Neural cell (in vitro differentiated cells): ENCODE measurements at regions not wholly inside any gene's neighbourhood (a gene's known extent, or its start where the extent isn't known, plus 50 kb on each side); places are given as distances from the start of the nearest gene placed in this dataset.
A peak's percentile ranks its signal among the peaks of the same experiment; 100 is the strongest.
"Not testable (repeated sequence)": the region's sequence is repeated elsewhere in the genome, so short reads cannot be mapped to it uniquely, and the experiment has no call there.

Experiments used
- H2AFZ ChIP-seq: fragments of 200-600, 300-800 bp; sonication (generic), shearing (Covaris generic); 2 replicates; pipeline ENCODE4 v1.6.0; 2014; ENCODE audit warnings: low read depth, mild to moderate bottlenecking, antibody characterized with exemption, low read length, moderate library complexity
- H3F3A ChIP-seq: fragments of 200-600 bp; shearing (Covaris generic); 2 replicates; pipeline ENCODE4 v1.6.1; 2016; ENCODE audit warnings: mild to moderate bottlenecking, moderate library complexity, mixed read lengths, antibody characterized with exemption, low read length; ENCODE audit not compliant: insufficient read depth, poor library complexity, severe bottlenecking
- H3K27ac ChIP-seq: fragments of 200-600, 300-800 bp; sonication (generic), shearing (Covaris generic); 2 replicates; pipeline ENCODE4 v1.5.1; 2014; ENCODE audit warnings: mild to moderate bottlenecking, low read length, moderate library complexity
- H3K27me3 ChIP-seq: fragments of 300-800, 200-600 bp; sonication (generic), shearing (Covaris generic); 2 replicates; pipeline ENCODE4 v1.6.0; 2014; ENCODE audit warnings: mild to moderate bottlenecking, low read depth, low read length, moderate library complexity; ENCODE audit not compliant: insufficient read depth
- H3K36me3 ChIP-seq: fragments of 300-800, 200-600 bp; sonication (generic), shearing (Covaris generic); 2 replicates; pipeline ENCODE4 v1.5.1; 2014; ENCODE audit warnings: mild to moderate bottlenecking, antibody characterized with exemption, low read length, moderate library complexity; ENCODE audit not compliant: insufficient read depth
- H3K4me2 ChIP-seq: fragments of 300-800, 200-600 bp; sonication (generic), shearing (Covaris generic); 2 replicates; pipeline ENCODE4 v1.6.0; 2014; ENCODE audit warnings: mild to moderate bottlenecking, low read length
- H3K4me3 ChIP-seq: fragments of 300-800, 200-600 bp; sonication (generic), shearing (Covaris generic); 2 replicates; pipeline ENCODE4 v1.5.1; 2014; ENCODE audit warnings: mild to moderate bottlenecking, low read length, moderate library complexity
- H3K79me2 ChIP-seq: fragments of 200-600 bp; shearing (Covaris generic); replicated peaks from 2 replicates; pipeline ENCODE4 v1.6.0; 2014; ENCODE audit warnings: mild to moderate bottlenecking, low read length, moderate library complexity; ENCODE audit not compliant: insufficient read depth
- H3K9ac ChIP-seq: fragments of 300-800, 200-600 bp; sonication (generic), shearing (Covaris generic); 2 replicates; pipeline ENCODE4 v1.6.1; 2016; ENCODE audit warnings: mild to moderate bottlenecking, low read length, mixed read lengths
- H3K9me2 ChIP-seq: fragments of 200-600 bp; shearing (Covaris generic); 2 replicates; pipeline ENCODE4 v1.6.1; 2016; ENCODE audit warnings: mild to moderate bottlenecking, low read length, mixed read lengths; ENCODE audit not compliant: insufficient read depth
- H3K9me3 ChIP-seq: fragments of 200-600, 300-800 bp; sonication (generic), shearing (Covaris generic); 2 replicates; pipeline ENCODE4 v1.6.1; 2016; ENCODE audit warnings: mild to moderate bottlenecking, mixed run types, low read length, moderate library complexity, mixed read lengths
- H4K20me1 ChIP-seq: fragments of 200-600 bp; shearing (Covaris generic); 2 replicates; pipeline ENCODE4 v1.6.1; 2016; ENCODE audit warnings: mild to moderate bottlenecking, mixed run types; ENCODE audit not compliant: insufficient read depth
- CTCF ChIP-seq: fragments of 450-650 bp; IDR thresholded peaks from 2 replicates; pipeline ENCODE4 v1.5.1; 2014; ENCODE audit warnings: antibody characterized with exemption, mild to moderate bottlenecking, moderate library complexity; ENCODE audit not compliant: poor library complexity, severe bottlenecking
- EP300 ChIP-seq: fragments of 450-650 bp; conservative IDR thresholded peaks from 2 replicates; pipeline ENCODE4 v1.6.1; 2014; ENCODE audit warnings: antibody characterized with exemption, mild to moderate bottlenecking, moderate library complexity; ENCODE audit not compliant: poor library complexity, severe bottlenecking
- EZH2 ChIP-seq: fragments of 200-600, 300-800 bp; shearing (Covaris generic), sonication (generic); IDR thresholded peaks from 2 replicates; pipeline ENCODE4 v1.6.1; 2014; ENCODE audit warnings: antibody characterized with exemption, low read length, borderline replicate concordance, mild to moderate bottlenecking; ENCODE audit not compliant: insufficient read depth, poor library complexity, severe bottlenecking
- MXI1 ChIP-seq: fragments of 450-650 bp; conservative IDR thresholded peaks from 2 replicates; pipeline ENCODE4 v1.6.1; 2014; ENCODE audit warnings: antibody characterized with exemption, mild to moderate bottlenecking; ENCODE audit not compliant: poor library complexity, severe bottlenecking
- POLR2AphosphoS5 ChIP-seq: IDR thresholded peaks from 2 replicates; pipeline ENCODE4 v1.6.1; 2012
- RAD21 ChIP-seq: fragments of 450-650 bp; conservative IDR thresholded peaks from 2 replicates; pipeline ENCODE4 v1.6.1; 2014; ENCODE audit warnings: antibody characterized with exemption, mild to moderate bottlenecking, moderate library complexity
- REST ChIP-seq: IDR thresholded peaks from 2 replicates; pipeline ENCODE4 v1.6.1; 2012; ENCODE audit warnings: borderline replicate concordance
- SMC3 ChIP-seq: fragments of 450-650 bp; conservative IDR thresholded peaks from 2 replicates; pipeline ENCODE4 v1.6.1; 2014; ENCODE audit warnings: antibody characterized with exemption, mild to moderate bottlenecking, moderate library complexity; ENCODE audit not compliant: poor library complexity
- TAF1 ChIP-seq: IDR thresholded peaks from 2 replicates; pipeline ENCODE4 v1.6.1; 2012; ENCODE audit warnings: low read depth

- H3K9ac ChIP-seq: no peak overlapping the region
- no peaks in the 10 kb centered on the region for H4K20me1 ChIP-seq
- H3K27ac ChIP-seq: peak overlapping the region; percentile 53
- no peaks in the 10 kb centered on the region for H3K9me2 ChIP-seq
- H2AFZ ChIP-seq: no peak overlapping the region
- H3K79me2 ChIP-seq: no peaks in the 10 kb centered on the region
- H3K4me3 ChIP-seq: no peak overlapping the region
- H3F3A ChIP-seq: peaks cover 3% of the 10 kb centered on the region
- H3K4me2 ChIP-seq: no peak overlapping the region
- H3K27me3 ChIP-seq: no peaks in the 10 kb centered on the region
- no peak for TF ChIP-seq POLR2AphosphoS5
- H3K9me3 ChIP-seq: no peaks in the 10 kb centered on the region
- H3K36me3 ChIP-seq: no peaks in the 10 kb centered on the region
Measured at GRCh38 chr2:225748609-225749008, 349.1 kb downstream of the NYAP2 start.

GRCh38 chr2:225743996-225744395 lies 344.5 kb downstream of the NYAP2 start:
- H3K4me2 ChIP-seq, H3K27me3 ChIP-seq, H3K79me2 ChIP-seq, H2AFZ ChIP-seq, H3K27ac ChIP-seq, H3K9me2 ChIP-seq, H3K9me3 ChIP-seq, H3K36me3 ChIP-seq, H4K20me1 ChIP-seq, H3K9ac ChIP-seq, H3F3A ChIP-seq, H3K4me3 ChIP-seq: not testable (repeated sequence)

GRCh38 chr2:225742487-225742886 lies 343.0 kb downstream of the NYAP2 start:
- H3K27me3 ChIP-seq: no peaks in the 10 kb centered on the region
- no peak overlapping the region for H2AFZ ChIP-seq
- H4K20me1 ChIP-seq: no peaks in the 10 kb centered on the region
- TF ChIP-seq SMC3 (no peak), CTCF (no peak), MXI1 (no peak), RAD21 (no peak), EP300 (no peak), TAF1 (no peak), EZH2 (no peak), REST (peak; percentile 97), POLR2AphosphoS5 (peak; percentile 45)
- H3K9ac ChIP-seq: no peak overlapping the region
- no peak overlapping the region for H3K27ac ChIP-seq
- H3K9me2 ChIP-seq: no peaks in the 10 kb centered on the region
- no peaks in the 10 kb centered on the region for H3K9me3 ChIP-seq
- H3K4me3 ChIP-seq: no peak overlapping the region
- no peaks in the 10 kb centered on the region for H3K79me2 ChIP-seq
- no peaks in the 10 kb centered on the region for H3F3A ChIP-seq
- no peak overlapping the region for H3K4me2 ChIP-seq
- no peaks in the 10 kb centered on the region for H3K36me3 ChIP-seq
